VCaP (cell line): ENCODE measurements at regions not wholly inside any gene's neighbourhood (a gene's known extent, or its start where the extent isn't known, plus 50 kb on each side); places are given as distances from the start of the nearest gene placed in this dataset.

Experiments
- H3K27ac ChIP-seq: fragments of 450-650 bp; 2 replicates; pipeline ENCODE4 v1.5.1; 2017
- CTCF ChIP-seq: fragments of 450-650 bp; conservative IDR thresholded peaks from 2 replicates; pipeline ENCODE4 v1.5.1; 2017; ENCODE audit warnings: mild to moderate bottlenecking, moderate library complexity

- H3K27ac ChIP-seq, result no peak overlapping the region
- no peak for TF ChIP-seq CTCF
These were observed 308.7 kb downstream of the PRDM5 start for GRCh38 chr4:120613778-120614177.

GRCh38 chr4:120611092-120611491 lies 311.4 kb downstream of the PRDM5 start:
- no peak for TF ChIP-seq CTCF
- no peak overlapping the region for H3K27ac ChIP-seq

GRCh38 chr4:120591038-120591437 lies 331.5 kb downstream of the PRDM5 start:
- no peak overlapping the region for H3K27ac ChIP-seq
- TF ChIP-seq CTCF, result no peak

GRCh38 chr4:120589787-120590186 lies 332.7 kb downstream of the PRDM5 start:
- no peak overlapping the region for H3K27ac ChIP-seq
- TF ChIP-seq CTCF, result no peak

- TF ChIP-seq CTCF, result no peak
These were observed 353.8 kb downstream of the PRDM5 start for GRCh38 chr4:120568731-120569130.

GRCh38 chr4:120561648-120562047 lies 360.9 kb downstream of the PRDM5 start:
- no peak overlapping the region for H3K27ac ChIP-seq
- no peak for TF ChIP-seq CTCF

More at GRCh38 chr4:120568731-120569130, 353.8 kb downstream of the PRDM5 start:
- no peak overlapping the region for H3K27ac ChIP-seq

- no peak overlapping the region for H3K27ac ChIP-seq
- no peak for TF ChIP-seq CTCF
These were observed 365.2 kb downstream of the PRDM5 start for GRCh38 chr4:120557372-120557771.

GRCh38 chr4:120555058-120555457 lies 367.5 kb downstream of the PRDM5 start:
- no peak for TF ChIP-seq CTCF
- no peak overlapping the region for H3K27ac ChIP-seq
